Large intestine (tissue), 3 donors: ENCODE measurements at regions not wholly inside any gene's neighbourhood (a gene's known extent, or its start where the extent isn't known, plus 50 kb on each side); places are given as distances from the start of the nearest gene placed in this dataset.
A peak's percentile ranks its signal among the peaks of the same experiment; 100 is the strongest.

ENCODE experiments used
- DNase-seq, 2 donors: peaks; one replicate each; pipeline versions ENCODE4 v3.0.0 to v3.0.0-alpha.2; 2013
- H3K27ac ChIP-seq: one replicate; pipeline ENCODE4 v1.5.1; 2013; ENCODE audit warnings: low read length
- H3K27me3 ChIP-seq: 2 replicates; pipeline ENCODE4 v1.6.1; 2013; ENCODE audit warnings: low read length; ENCODE audit not compliant: control insufficient read depth, insufficient read depth
- H3K36me3 ChIP-seq: 2 replicates; pipeline ENCODE4 v1.6.1; 2013; ENCODE audit warnings: low read length; ENCODE audit not compliant: control insufficient read depth, insufficient read depth
- H3K4me1 ChIP-seq: one replicate; pipeline ENCODE4 v1.6.1; 2013; ENCODE audit warnings: low read length; ENCODE audit not compliant: control insufficient read depth, insufficient read depth
- H3K4me3 ChIP-seq: one replicate; pipeline ENCODE4 v1.5.1; 2013; ENCODE audit warnings: low read length
- H3K9me3 ChIP-seq: one replicate; pipeline ENCODE4 v1.6.1; 2013; ENCODE audit warnings: mild to moderate bottlenecking, low read depth, low read length, moderate library complexity; ENCODE audit not compliant: control insufficient read depth
- whole genome bisulfite sequencing: methylation state at CpG from one replicate; pipeline ENCODE4 v1.1.5; 2013; ENCODE audit warnings: low lambda C conversion rate; ENCODE audit not compliant: insufficient coverage; 5-methylcytosine and 5-hydroxymethylcytosine counted together

GRCh38 chr22:27173530-27173929 lies 516.1 kb downstream of the MIAT start:
- no peaks in the 10 kb centered on the region for H3K9me3 ChIP-seq
- no peak overlapping the region for H3K27ac ChIP-seq
- 83% methylated on average over 1 of the region's 5 CpGs for WGBS
- peaks cover 7% of the 10 kb centered on the region for H3K4me1 ChIP-seq
- H3K4me3 ChIP-seq = no peak overlapping the region
- H3K27me3 ChIP-seq = peaks cover 7% of the 10 kb centered on the region
- H3K36me3 ChIP-seq = no peaks in the 10 kb centered on the region
- DNase-seq = no peak

GRCh38 chr22:27175021-27175838 lies 517.8 kb downstream of the MIAT start:
- 16% methylated on average over 2 of the region's 17 CpGs for WGBS
- Histone ChIP-seq H3K27me3 (peaks cover 7% of the 10 kb centered on the region), H3K27ac (no peak overlapping the region)

DNA sequence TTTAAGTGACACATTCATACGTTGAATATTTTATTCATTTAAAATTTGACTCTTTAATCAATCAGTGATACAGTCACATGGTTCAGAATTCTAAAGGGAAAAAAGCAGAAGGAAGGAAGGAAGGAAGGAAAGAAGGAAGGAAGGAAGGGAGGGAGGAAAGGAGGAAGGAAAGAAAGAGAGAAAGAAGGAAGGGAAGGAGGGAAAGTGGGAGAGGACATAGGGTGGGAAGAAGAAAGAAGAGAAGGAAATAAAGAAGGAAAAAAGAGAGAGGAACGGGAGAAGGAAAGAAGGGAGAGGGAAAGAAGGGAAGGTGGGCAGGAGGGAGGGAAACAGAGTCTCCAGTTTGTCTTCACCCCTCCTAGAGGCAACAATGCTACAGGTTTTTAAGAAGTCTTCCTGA lies 518.6 kb downstream of the MIAT start:
- H3K9me3 ChIP-seq = no peaks in the 10 kb centered on the region
- no peak overlapping the region for H3K27ac ChIP-seq
- peaks cover 1% of the 10 kb centered on the region for H3K4me1 ChIP-seq
- DNase-seq = no peak
- no peak overlapping the region for H3K4me3 ChIP-seq
- no peaks in the 10 kb centered on the region for H3K36me3 ChIP-seq
- peaks cover 7% of the 10 kb centered on the region for H3K27me3 ChIP-seq
- WGBS = 67% methylated on average over 2 of the region's 2 CpGs

More at GRCh38 chr22:27175021-27175838, 517.8 kb downstream of the MIAT start:
- Histone ChIP-seq H3K9me3 (no peaks in the 10 kb centered on the region), H3K36me3 (no peaks in the 10 kb centered on the region), H3K4me1 (peaks cover 5% of the 10 kb centered on the region), H3K4me3 (no peak overlapping the region)
- peak in 1 of 2 donors; percentile 25 for DNase-seq

GRCh38 chr22:27179161-27179560 lies 521.8 kb downstream of the MIAT start:
- H3K4me1 ChIP-seq = no peaks in the 10 kb centered on the region
- 83% methylated on average over 1 of the region's 3 CpGs for WGBS
- peaks cover 7% of the 10 kb centered on the region for H3K27me3 ChIP-seq
- no peaks in the 10 kb centered on the region for H3K36me3 ChIP-seq
- no peak overlapping the region for H3K4me3 ChIP-seq
- DNase-seq = no peak
- no peak overlapping the region for H3K27ac ChIP-seq
- no peaks in the 10 kb centered on the region for H3K9me3 ChIP-seq

- Histone ChIP-seq H3K9me3 (no peaks in the 10 kb centered on the region), H3K27ac (no peak overlapping the region), H3K4me1 (no peaks in the 10 kb centered on the region), H3K27me3 (no peaks in the 10 kb centered on the region), H3K4me3 (no peak overlapping the region), H3K36me3 (no peaks in the 10 kb centered on the region)
- WGBS = no CpG with 5 or more reads among the region's 4 CpGs
- DNase-seq = no peak
Observed at GRCh38 chr22:27181537-27181936, 524.1 kb downstream of the MIAT start.

DNA sequence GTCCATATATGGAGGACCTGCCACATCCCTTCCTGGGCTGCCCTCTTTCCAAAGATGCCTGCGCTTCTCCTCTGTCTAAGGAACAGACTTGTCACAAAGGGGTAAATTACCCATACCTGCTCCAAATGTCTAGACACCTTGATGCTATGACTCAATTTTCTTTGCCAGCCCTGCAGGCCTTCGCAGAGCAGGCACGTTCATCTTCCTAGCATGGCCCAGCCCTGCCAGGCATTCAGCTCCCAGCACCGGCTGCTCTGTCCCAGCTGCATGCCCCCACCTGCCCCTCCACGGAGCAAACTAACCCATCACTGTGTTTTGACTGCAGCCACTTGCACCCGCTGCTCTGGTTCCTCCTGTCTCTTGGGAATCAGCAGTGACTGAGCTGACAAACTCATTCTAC lies 526.1 kb downstream of the MIAT start:
- Histone ChIP-seq H3K9me3 (no peaks in the 10 kb centered on the region), H3K4me1 (no peaks in the 10 kb centered on the region), H3K4me3 (no peak overlapping the region), H3K27ac (no peak overlapping the region), H3K36me3 (no peaks in the 10 kb centered on the region), H3K27me3 (no peaks in the 10 kb centered on the region)
- no peak for DNase-seq
- WGBS = 80% methylated on average over 1 of the region's 6 CpGs

DNA sequence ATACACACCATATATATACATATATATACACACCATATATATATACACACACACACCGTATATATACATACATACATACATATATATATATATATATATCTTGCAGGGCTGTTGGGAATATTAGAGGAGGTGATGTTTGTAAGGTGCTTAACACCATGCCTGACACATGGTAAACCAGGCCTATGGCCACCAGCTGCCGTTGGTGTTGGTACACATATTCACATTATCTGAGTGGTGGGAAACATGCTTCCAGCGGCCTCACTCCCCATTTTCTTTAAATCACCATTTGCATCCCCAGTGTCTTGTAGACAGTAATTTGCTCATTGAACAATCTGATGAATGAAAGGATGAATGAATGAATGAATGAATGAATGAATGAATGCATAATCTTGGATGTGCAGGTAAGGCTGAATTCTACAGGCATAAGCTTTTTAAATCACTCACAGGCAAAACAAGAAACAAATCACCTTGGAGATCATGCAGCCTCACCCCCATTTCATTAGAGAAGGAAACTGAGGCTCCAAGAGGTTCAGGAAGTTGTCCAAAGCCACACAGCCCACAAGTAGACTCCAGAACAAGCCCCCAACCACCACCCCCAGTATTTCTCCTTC lies 527.8 kb downstream of the MIAT start:
- no peaks in the 10 kb centered on the region for H3K36me3 ChIP-seq
- no peaks in the 10 kb centered on the region for H3K9me3 ChIP-seq
- DNase-seq = no peak
- no peaks in the 10 kb centered on the region for H3K27me3 ChIP-seq
- no peak overlapping the region for H3K27ac ChIP-seq
- H3K4me3 ChIP-seq = no peak overlapping the region
- H3K4me1 ChIP-seq = no peaks in the 10 kb centered on the region
- no CpG with 5 or more reads among the region's 3 CpGs for WGBS

DNA sequence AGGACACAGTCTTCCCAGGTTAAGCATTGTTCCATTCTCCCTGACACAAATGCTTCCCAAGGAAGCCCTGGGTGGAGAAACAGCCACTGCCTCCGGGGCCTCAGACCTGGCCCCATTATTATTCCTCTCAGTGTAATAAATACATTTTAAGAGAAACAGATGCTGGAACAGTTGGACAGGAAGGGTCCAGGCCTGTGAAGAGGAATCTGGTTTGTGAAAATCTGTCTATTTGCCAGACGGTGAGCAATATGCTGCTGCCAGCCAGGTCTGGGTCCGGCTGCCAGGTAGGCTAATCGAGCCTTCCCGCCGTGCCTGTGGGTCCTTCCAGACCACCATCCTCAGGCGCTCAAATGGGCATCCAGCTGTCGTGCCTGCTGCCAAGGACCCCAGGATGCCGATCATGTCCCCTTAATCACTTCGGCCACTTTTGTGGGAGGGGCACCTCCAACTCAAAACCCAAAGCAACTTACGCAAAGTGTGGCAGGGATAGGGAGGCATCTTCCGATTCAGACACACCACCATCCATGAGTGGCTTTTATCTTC lies 528.4 kb downstream of the MIAT start:
- Histone ChIP-seq H3K4me1 (no peaks in the 10 kb centered on the region), H3K36me3 (no peaks in the 10 kb centered on the region), H3K27ac (no peak overlapping the region), H3K9me3 (no peaks in the 10 kb centered on the region), H3K4me3 (no peak overlapping the region), H3K27me3 (no peaks in the 10 kb centered on the region)
- no peak for DNase-seq
- WGBS = no CpG with 5 or more reads among the region's 12 CpGs

DNA sequence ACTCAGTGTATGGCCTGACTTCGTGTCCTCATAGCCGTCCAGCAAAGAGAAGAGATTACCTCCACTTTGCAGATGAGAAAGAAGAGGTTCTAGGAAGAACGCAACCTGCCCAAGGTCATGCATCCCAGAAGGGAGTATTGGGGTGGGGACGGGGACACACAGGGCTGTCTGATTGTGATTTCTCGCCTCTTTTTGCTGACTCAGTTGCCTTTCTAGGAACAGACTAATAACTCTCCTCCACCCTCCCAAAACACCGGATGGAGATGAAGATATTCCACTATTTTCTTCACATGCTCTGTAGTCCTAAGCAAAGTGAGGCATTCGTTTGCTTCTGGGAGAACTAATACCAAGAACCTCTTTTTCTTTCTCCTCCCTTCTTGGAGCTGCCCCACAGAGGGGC lies 529.3 kb downstream of the MIAT start:
- DNase-seq = no peak
- Histone ChIP-seq H3K27ac (no peak overlapping the region), H3K4me3 (no peak overlapping the region), H3K27me3 (no peaks in the 10 kb centered on the region), H3K9me3 (no peaks in the 10 kb centered on the region), H3K4me1 (no peaks in the 10 kb centered on the region), H3K36me3 (no peaks in the 10 kb centered on the region)
- 72% methylated on average over 2 of the region's 7 CpGs for WGBS

GRCh38 chr22:27192135-27192829 lies 534.9 kb downstream of the MIAT start:
- Histone ChIP-seq H3K4me3 (no peak overlapping the region), H3K27me3 (no peaks in the 10 kb centered on the region), H3K27ac (no peak overlapping the region), H3K4me1 (no peaks in the 10 kb centered on the region), H3K36me3 (no peaks in the 10 kb centered on the region), H3K9me3 (no peaks in the 10 kb centered on the region)
- WGBS = no CpG with 5 or more reads among the region's 17 CpGs
- no peak for DNase-seq
